Liver (tissue), 8 donors: ENCODE measurements at regions not wholly inside any gene's neighbourhood (a gene's known extent, or its start where the extent isn't known, plus 50 kb on each side); places are given as distances from the start of the nearest gene placed in this dataset.

ENCODE experiments used
- DNase-seq: peaks from one replicate; pipeline ENCODE4 v3.0.0-alpha.2; 2017; ENCODE audit warnings: low spot score
- H3K27ac ChIP-seq, 2 donors: one replicate each; pipeline ENCODE4 v1.7.0; 2013; ENCODE audit warnings: inconsistent platforms in 2 of 2, low read length in 2 of 2, control low read depth in 1 of 2, low read depth in 1 of 2, mild to moderate bottlenecking in 1 of 2
- H3K27me3 ChIP-seq, 4 donors: one replicate each; pipeline versions ENCODE4 v1.6.1 to v1.7.0; 2013; ENCODE audit warnings: low read length in 3 of 4, inconsistent platforms in 1 of 4, mild to moderate bottlenecking in 1 of 4, moderate library complexity in 1 of 4; ENCODE audit not compliant: control insufficient read depth in 4 of 4, insufficient read depth in 4 of 4
- H3K36me3 ChIP-seq, 4 donors: one replicate each; pipeline versions ENCODE4 v1.6.1 to v1.7.0; 2013; ENCODE audit warnings: low read length in 3 of 4, mild to moderate bottlenecking in 3 of 4, low read depth in 1 of 4, moderate library complexity in 1 of 4; ENCODE audit not compliant: control insufficient read depth in 4 of 4, insufficient read depth in 3 of 4
- H3K4me1 ChIP-seq, 4 donors: one replicate each; pipeline versions ENCODE4 v1.6.1 to v1.7.0; 2013; ENCODE audit warnings: low read length in 3 of 4, mild to moderate bottlenecking in 3 of 4, moderate library complexity in 1 of 4; ENCODE audit not compliant: control insufficient read depth in 4 of 4, insufficient read depth in 4 of 4
- H3K4me3 ChIP-seq, 3 donors: one replicate each; pipeline versions ENCODE4 v1.6.1 to v1.7.0; 2013; ENCODE audit warnings: low read length in 3 of 3, control low read depth in 1 of 3, low read depth in 1 of 3, mild to moderate bottlenecking in 1 of 3
- H3K9ac ChIP-seq, 2 donors: one replicate each; pipeline ENCODE4 v1.7.0; 2013; ENCODE audit warnings: low read length in 2 of 2, mild to moderate bottlenecking in 2 of 2, moderate library complexity in 2 of 2, control low read depth in 1 of 2, low read depth in 1 of 2
- H3K9me3 ChIP-seq, 4 donors: one replicate each; pipeline versions ENCODE4 v1.6.1 to v1.7.0; 2013; ENCODE audit warnings: low read length in 3 of 4; ENCODE audit not compliant: control insufficient read depth in 4 of 4
- EGR1 ChIP-seq, 2 donors: IDR thresholded peaks; 2 replicates each; pipeline ENCODE4 v1.6.1; 2016 to 2018; ENCODE audit warnings: antibody characterized with exemption in 2 of 2, low read depth in 2 of 2
- FOXA1 ChIP-seq: IDR thresholded peaks from 2 replicates; pipeline ENCODE4 v1.6.1; 2016; ENCODE audit warnings: antibody characterized with exemption
- FOXA2 ChIP-seq: IDR thresholded peaks from 2 replicates; pipeline ENCODE4 v1.6.1; 2016; ENCODE audit warnings: antibody characterized with exemption
- GABPA ChIP-seq, 2 donors: IDR thresholded peaks in 1 of 2; conservative IDR thresholded peaks in 1 of 2; 2 replicates each; pipeline ENCODE4 v1.6.1; 2016; ENCODE audit warnings: antibody characterized with exemption in 2 of 2, mild to moderate bottlenecking in 1 of 2, moderate library complexity in 1 of 2
- HNF4G ChIP-seq: IDR thresholded peaks from 2 replicates; pipeline ENCODE4 v1.6.1; 2016; ENCODE audit warnings: antibody characterized with exemption
- JUND ChIP-seq, 2 donors: IDR thresholded peaks; 2 replicates each; pipeline ENCODE4 v1.6.1; 2016; ENCODE audit warnings: antibody characterized with exemption in 2 of 2
- NR2F2 ChIP-seq: IDR thresholded peaks from 2 replicates; pipeline ENCODE4 v1.6.1; 2016; ENCODE audit warnings: antibody characterized with exemption
- RAD21 ChIP-seq, 2 donors: IDR thresholded peaks; 2 replicates each; pipeline ENCODE4 v1.6.1; 2016; ENCODE audit warnings: antibody characterized with exemption in 2 of 2, mild to moderate bottlenecking in 2 of 2
- SP1 ChIP-seq: IDR thresholded peaks from 2 replicates; pipeline ENCODE4 v1.6.1; 2018; ENCODE audit warnings: antibody characterized with exemption, mild to moderate bottlenecking
- TAF1 ChIP-seq: conservative IDR thresholded peaks from 2 replicates; pipeline ENCODE4 v1.6.1; 2016; ENCODE audit warnings: antibody characterized with exemption, mild to moderate bottlenecking
- YY1 ChIP-seq: IDR thresholded peaks from 2 replicates; pipeline ENCODE4 v1.6.1; 2016; ENCODE audit warnings: antibody characterized with exemption, mild to moderate bottlenecking
- WGBS: extraction: QIAGEN DNeasy Blood & Tissue Kit; methylation state at CpG from one replicate; pipeline ENCODE4 v1.1.7; 2013; 5-methylcytosine and 5-hydroxymethylcytosine counted together
- TF ChIP-seq, protein P1 (sequence below): IDR thresholded peaks from 2 replicates; pipeline ENCODE4 v1.6.1; 2016; ENCODE audit warnings: antibody characterized with exemption
- TF ChIP-seq, protein P2 (sequence below): IDR thresholded peaks from 2 replicates; pipeline ENCODE4 v1.6.1; 2016; ENCODE audit warnings: antibody characterized with exemption
- TF ChIP-seq, protein P3 (sequence below): IDR thresholded peaks from 2 replicates; pipeline ENCODE4 v1.6.1; 2016; ENCODE audit warnings: antibody characterized with exemption, mild to moderate bottlenecking
- TF ChIP-seq, protein P4 (sequence below): IDR thresholded peaks from 2 replicates; pipeline ENCODE4 v1.6.1; 2016; ENCODE audit warnings: antibody characterized with exemption
- TF ChIP-seq, protein P5 (sequence below): fragments of 150-350 bp; IDR thresholded peaks from 2 replicates; pipeline ENCODE4 v1.5.1; 2017; ENCODE audit warnings: improper control_type of control experiment, low read depth, low read length; ENCODE audit not compliant: missing input control
- donor health status: healthy.
- donor health status: healthy.
- donor health status: healthy.
- donor health status: healthy.
- donor health status: healthy.

DNA sequence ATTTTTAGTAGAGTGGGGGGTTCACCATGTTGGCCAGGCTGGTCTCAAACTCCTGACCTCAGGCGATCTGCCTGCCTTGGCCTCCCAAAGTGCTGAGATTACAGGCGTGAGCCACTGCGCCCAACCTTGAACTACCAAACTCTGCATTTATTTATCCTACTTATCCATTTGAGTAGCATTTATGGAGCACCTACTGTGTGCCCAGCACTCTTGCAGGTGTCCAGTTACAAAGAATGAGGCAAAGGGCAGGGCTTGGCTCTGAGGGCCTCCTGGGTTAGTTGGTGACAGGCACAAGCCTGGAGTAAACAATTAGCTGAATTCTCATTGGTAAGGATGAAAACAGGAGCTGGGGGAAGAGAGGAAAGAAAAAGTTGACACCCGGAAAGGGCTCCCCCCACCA lies 93.4 kb upstream of the FOXP4 start:
- no peak overlapping the region for H3K9ac ChIP-seq
- H3K4me3 ChIP-seq = no peak overlapping the region
- H3K27me3 ChIP-seq = no peaks in the 10 kb centered on the region
- peaks cover 0 to 16% (median 10%) of the 10 kb centered on the region in 4 donors for H3K4me1 ChIP-seq
- H3K9me3 ChIP-seq = no peaks in the 10 kb centered on the region
- 90% methylated on average over 4 of the region's 4 CpGs for WGBS
- no peak for TF ChIP-seq FOXA1
- TF ChIP-seq, protein P1, sequence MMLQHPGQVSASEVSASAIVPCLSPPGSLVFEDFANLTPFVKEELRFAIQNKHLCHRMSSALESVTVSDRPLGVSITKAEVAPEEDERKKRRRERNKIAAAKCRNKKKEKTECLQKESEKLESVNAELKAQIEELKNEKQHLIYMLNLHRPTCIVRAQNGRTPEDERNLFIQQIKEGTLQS = no peak
- no peak for TF ChIP-seq JUND (IDR thresholded peaks at IDR 0.05)
- TF ChIP-seq, protein P2, sequence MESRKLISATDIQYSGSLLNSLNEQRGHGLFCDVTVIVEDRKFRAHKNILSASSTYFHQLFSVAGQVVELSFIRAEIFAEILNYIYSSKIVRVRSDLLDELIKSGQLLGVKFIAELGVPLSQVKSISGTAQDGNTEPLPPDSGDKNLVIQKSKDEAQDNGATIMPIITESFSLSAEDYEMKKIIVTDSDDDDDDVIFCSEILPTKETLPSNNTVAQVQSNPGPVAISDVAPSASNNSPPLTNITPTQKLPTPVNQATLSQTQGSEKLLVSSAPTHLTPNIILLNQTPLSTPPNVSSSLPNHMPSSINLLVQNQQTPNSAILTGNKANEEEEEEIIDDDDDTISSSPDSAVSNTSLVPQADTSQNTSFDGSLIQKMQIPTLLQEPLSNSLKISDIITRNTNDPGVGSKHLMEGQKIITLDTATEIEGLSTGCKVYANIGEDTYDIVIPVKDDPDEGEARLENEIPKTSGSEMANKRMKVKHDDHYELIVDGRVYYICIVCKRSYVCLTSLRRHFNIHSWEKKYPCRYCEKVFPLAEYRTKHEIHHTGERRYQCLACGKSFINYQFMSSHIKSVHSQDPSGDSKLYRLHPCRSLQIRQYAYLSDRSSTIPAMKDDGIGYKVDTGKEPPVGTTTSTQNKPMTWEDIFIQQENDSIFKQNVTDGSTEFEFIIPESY = no peak
- TF ChIP-seq FOXA2 = no peak
- TF ChIP-seq, protein P3, sequence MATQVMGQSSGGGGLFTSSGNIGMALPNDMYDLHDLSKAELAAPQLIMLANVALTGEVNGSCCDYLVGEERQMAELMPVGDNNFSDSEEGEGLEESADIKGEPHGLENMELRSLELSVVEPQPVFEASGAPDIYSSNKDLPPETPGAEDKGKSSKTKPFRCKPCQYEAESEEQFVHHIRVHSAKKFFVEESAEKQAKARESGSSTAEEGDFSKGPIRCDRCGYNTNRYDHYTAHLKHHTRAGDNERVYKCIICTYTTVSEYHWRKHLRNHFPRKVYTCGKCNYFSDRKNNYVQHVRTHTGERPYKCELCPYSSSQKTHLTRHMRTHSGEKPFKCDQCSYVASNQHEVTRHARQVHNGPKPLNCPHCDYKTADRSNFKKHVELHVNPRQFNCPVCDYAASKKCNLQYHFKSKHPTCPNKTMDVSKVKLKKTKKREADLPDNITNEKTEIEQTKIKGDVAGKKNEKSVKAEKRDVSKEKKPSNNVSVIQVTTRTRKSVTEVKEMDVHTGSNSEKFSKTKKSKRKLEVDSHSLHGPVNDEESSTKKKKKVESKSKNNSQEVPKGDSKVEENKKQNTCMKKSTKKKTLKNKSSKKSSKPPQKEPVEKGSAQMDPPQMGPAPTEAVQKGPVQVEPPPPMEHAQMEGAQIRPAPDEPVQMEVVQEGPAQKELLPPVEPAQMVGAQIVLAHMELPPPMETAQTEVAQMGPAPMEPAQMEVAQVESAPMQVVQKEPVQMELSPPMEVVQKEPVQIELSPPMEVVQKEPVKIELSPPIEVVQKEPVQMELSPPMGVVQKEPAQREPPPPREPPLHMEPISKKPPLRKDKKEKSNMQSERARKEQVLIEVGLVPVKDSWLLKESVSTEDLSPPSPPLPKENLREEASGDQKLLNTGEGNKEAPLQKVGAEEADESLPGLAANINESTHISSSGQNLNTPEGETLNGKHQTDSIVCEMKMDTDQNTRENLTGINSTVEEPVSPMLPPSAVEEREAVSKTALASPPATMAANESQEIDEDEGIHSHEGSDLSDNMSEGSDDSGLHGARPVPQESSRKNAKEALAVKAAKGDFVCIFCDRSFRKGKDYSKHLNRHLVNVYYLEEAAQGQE = no peak
- TF ChIP-seq NR2F2 = no peak
- TF ChIP-seq YY1 = no peak
- no peak for TF ChIP-seq EGR1 (IDR thresholded peaks at IDR 0.05; ENCODE audit: low read depth in 2 of 2)
- TF ChIP-seq HNF4G = no peak
- TF ChIP-seq RAD21 (IDR thresholded peaks at IDR 0.05) = no peak
- TF ChIP-seq, protein P4, sequence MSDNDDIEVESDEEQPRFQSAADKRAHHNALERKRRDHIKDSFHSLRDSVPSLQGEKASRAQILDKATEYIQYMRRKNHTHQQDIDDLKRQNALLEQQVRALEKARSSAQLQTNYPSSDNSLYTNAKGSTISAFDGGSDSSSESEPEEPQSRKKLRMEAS = no peak
- no peak for TF ChIP-seq TAF1
- no peak for TF ChIP-seq GABPA (IDR thresholded peaks at IDR 0.05 in 1 of 2, conservative IDR thresholded peaks at IDR 0.05 in 1 of 2)
- TF ChIP-seq, protein P5, sequence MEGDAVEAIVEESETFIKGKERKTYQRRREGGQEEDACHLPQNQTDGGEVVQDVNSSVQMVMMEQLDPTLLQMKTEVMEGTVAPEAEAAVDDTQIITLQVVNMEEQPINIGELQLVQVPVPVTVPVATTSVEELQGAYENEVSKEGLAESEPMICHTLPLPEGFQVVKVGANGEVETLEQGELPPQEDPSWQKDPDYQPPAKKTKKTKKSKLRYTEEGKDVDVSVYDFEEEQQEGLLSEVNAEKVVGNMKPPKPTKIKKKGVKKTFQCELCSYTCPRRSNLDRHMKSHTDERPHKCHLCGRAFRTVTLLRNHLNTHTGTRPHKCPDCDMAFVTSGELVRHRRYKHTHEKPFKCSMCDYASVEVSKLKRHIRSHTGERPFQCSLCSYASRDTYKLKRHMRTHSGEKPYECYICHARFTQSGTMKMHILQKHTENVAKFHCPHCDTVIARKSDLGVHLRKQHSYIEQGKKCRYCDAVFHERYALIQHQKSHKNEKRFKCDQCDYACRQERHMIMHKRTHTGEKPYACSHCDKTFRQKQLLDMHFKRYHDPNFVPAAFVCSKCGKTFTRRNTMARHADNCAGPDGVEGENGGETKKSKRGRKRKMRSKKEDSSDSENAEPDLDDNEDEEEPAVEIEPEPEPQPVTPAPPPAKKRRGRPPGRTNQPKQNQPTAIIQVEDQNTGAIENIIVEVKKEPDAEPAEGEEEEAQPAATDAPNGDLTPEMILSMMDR = no peak
- TF ChIP-seq SP1 = no peak
- no peak for DNase-seq
- no peaks in the 10 kb centered on the region for H3K36me3 ChIP-seq
- H3K27ac ChIP-seq = no peak overlapping the region

DNA sequence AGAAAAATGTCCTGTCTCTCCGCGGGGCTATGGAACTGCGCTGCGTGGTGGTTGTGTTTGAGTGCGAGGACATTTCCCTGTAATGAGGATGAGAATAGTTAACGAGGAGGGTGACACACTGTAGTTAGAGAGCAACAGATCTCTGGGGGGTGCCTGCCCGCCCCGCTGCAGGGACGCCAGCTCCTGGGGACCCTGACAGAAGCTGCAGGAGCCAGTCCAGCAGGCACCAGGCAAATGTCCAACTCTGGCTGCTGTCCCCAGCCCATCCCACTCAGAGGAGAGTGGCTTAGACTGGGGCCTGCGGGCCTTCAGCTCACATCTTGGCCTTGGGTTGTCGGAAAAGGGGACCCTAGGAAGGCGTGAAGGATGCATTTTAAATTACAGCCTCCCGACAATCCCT lies 92.9 kb upstream of the FOXP4 start:
- H3K4me3 ChIP-seq = no peak overlapping the region
- no peaks in the 10 kb centered on the region for H3K9me3 ChIP-seq
- TF ChIP-seq SP1 = no peak
- TF ChIP-seq FOXA1 = no peak
- no peak for TF ChIP-seq GABPA (IDR thresholded peaks at IDR 0.05 in 1 of 2, conservative IDR thresholded peaks at IDR 0.05 in 1 of 2)
- TF ChIP-seq TAF1 = no peak
- TF ChIP-seq, protein P2 = no peak
- no peak for TF ChIP-seq HNF4G
- no peak for TF ChIP-seq NR2F2
- H3K36me3 ChIP-seq = no peaks in the 10 kb centered on the region
- DNase-seq = no peak
- 91% methylated on average over 13 of the region's 13 CpGs for WGBS
- H3K9ac ChIP-seq = no peak overlapping the region
- H3K4me1 ChIP-seq = peaks cover 0 to 16% (median 10%) of the 10 kb centered on the region in 4 donors
- no peak overlapping the region for H3K27ac ChIP-seq
- no peaks in the 10 kb centered on the region for H3K27me3 ChIP-seq
